TTC549 (cell line): ENCODE measurements at regions not wholly inside any gene's neighbourhood (a gene's known extent, or its start where the extent isn't known, plus 50 kb on each side); places are given as distances from the start of the nearest gene placed in this dataset.

Source experiments
- FAIRE-seq: peaks from 2 replicates; lab custom pipeline; 2012; peaks lifted over from hg19 to GRCh38; lab: Jason Lieb, UNC

GRCh38 chr4:126939401-126939800 is 693.4 kb upstream of the INTU start:
- no peak for FAIRE-seq

- no peak for FAIRE-seq
Observed at GRCh38 chr4:126947536-126947935, 685.2 kb upstream of the INTU start.

GRCh38 chr4:126954537-126955291 is 678.0 kb upstream of the INTU start:
- FAIRE-seq = no peak

GRCh38 chr4:126955292-126956183 is 677.2 kb upstream of the INTU start:
- FAIRE-seq = no peak

- FAIRE-seq = no peak
Observed at GRCh38 chr4:126956184-126956897, 676.4 kb upstream of the INTU start.

- FAIRE-seq = no peak
Observed at GRCh38 chr4:126957556-126957955, 675.2 kb upstream of the INTU start.

GRCh38 chr4:126957987-126958386 is 674.8 kb upstream of the INTU start:
- no peak for FAIRE-seq

- no peak for FAIRE-seq
Observed at GRCh38 chr4:126958482-126958881, 674.3 kb upstream of the INTU start.

- no peak for FAIRE-seq
Observed at GRCh38 chr4:126959056-126959745, 673.6 kb upstream of the INTU start.

- no peak for FAIRE-seq
Observed at GRCh38 chr4:126960760-126961159, 672.0 kb upstream of the INTU start.

GRCh38 chr4:126961661-126962060 is 671.1 kb upstream of the INTU start:
- no peak for FAIRE-seq

- no peak for FAIRE-seq
Observed at GRCh38 chr4:126965877-126966276, 666.9 kb upstream of the INTU start.

- no peak for FAIRE-seq
Observed at GRCh38 chr4:126969360-126970235, 663.2 kb upstream of the INTU start.

GRCh38 chr4:126973201-126973600 is 659.6 kb upstream of the INTU start:
- no peak for FAIRE-seq

GRCh38 chr4:126976850-126977632 is 655.7 kb upstream of the INTU start:
- FAIRE-seq = no peak

- FAIRE-seq = no peak
Observed at GRCh38 chr4:126986005-126986404, 646.8 kb upstream of the INTU start.

- FAIRE-seq = no peak
Observed at GRCh38 chr4:126986828-126987227, 645.9 kb upstream of the INTU start.

GRCh38 chr4:126991965-126992364 is 640.8 kb upstream of the INTU start:
- no peak for FAIRE-seq

- no peak for FAIRE-seq
Observed at GRCh38 chr4:126992910-126993309, 639.8 kb upstream of the INTU start.

GRCh38 chr4:126993351-126993750 is 639.4 kb upstream of the INTU start:
- no peak for FAIRE-seq
